HepG2 (cell line): ENCODE measurements at regions not wholly inside any gene's neighbourhood (a gene's known extent, or its start where the extent isn't known, plus 50 kb on each side); places are given as distances from the start of the nearest gene placed in this dataset.

Source experiments
- ATAC-seq: fragments of 200-7000 bp; cut with Tn5 transposase; 3 replicates; pipeline ENCODE4 v1.9.1; 2020; ENCODE audit warnings: mild to moderate bottlenecking, moderate library complexity
- BruUV-seq: library from RNA; stranded (reverse); fragments of 400-500 nt; replicated peaks from 2 replicates; lab custom pipeline; 2021; lab: Mats Ljungman, UMichigan
- CTCF ChIA-PET: fragments of 300-600 bp; formaldehyde crosslinking; extraction: SDS; loops from one replicate; lab custom pipeline; 2021; ENCODE audit warnings: low total read pairs, inconsistent platforms, low intra/inter-chr PET ratio; lab: Yijun Ruan, JAX
- POLR2A ChIA-PET: fragments of 350-600 bp; sonication (Branson Sonifier 250); formaldehyde crosslinking; loops from one replicate; lab custom pipeline; 2020; ENCODE audit warnings: antibody characterized with exemption, inconsistent platforms; lab: Yijun Ruan, JAX
- DNase-seq: peaks from one replicate; pipeline ENCODE4 v3.0.0-alpha.2; 2015; ENCODE audit warnings: low spot score
- FAIRE-seq: peaks from 3 replicates; lab custom pipeline; 2011; peaks lifted over from hg19 to GRCh38; lab: Jason Lieb, UNC
- H2AFZ ChIP-seq: one replicate; pipeline ENCODE4 v1.6.1; 2011; ENCODE audit warnings: low read length, inconsistent platforms
- H3K27ac ChIP-seq: fragments of 300-600 bp; 3 replicates; pipeline ENCODE4 v1.8.0; 2011; ENCODE audit warnings: mixed run types, mild to moderate bottlenecking, mixed read lengths, low read length, inconsistent platforms; ENCODE audit not compliant: insufficient read depth; ENCODE audit errors: extremely low read length
- H3K27me3 ChIP-seq, 2 experiments: fragments of 200-600 bp in 1 of 2; 2 replicates in 1 of 2; 3 replicates in 1 of 2; pipeline versions ENCODE4 v1.6.0 to v1.8.0; 2011; ENCODE audit warnings: low read length in 2 of 2, mild to moderate bottlenecking in 2 of 2, moderate library complexity in 2 of 2, inconsistent platforms in 1 of 2; ENCODE audit not compliant: insufficient read depth in 2 of 2, control insufficient read depth in 1 of 2
- H3K36me3 ChIP-seq, 2 experiments: fragments of 200-600 bp in 1 of 2; replicated peaks in 1 of 2; 2 replicates in 1 of 2; 3 replicates in 1 of 2; pipeline versions ENCODE4 v1.5.1 to v1.8.0; 2011; ENCODE audit warnings: low read length in 2 of 2, inconsistent platforms in 1 of 2; ENCODE audit not compliant: insufficient read depth in 2 of 2, control insufficient read depth in 1 of 2
- H3K4me1 ChIP-seq: 2 replicates; pipeline ENCODE4 v1.5.1; 2012; ENCODE audit warnings: low read length, inconsistent platforms; ENCODE audit not compliant: insufficient read depth
- H3K4me2 ChIP-seq: 2 replicates; pipeline ENCODE4 v1.6.0; 2011; ENCODE audit warnings: low read depth, low read length, inconsistent platforms
- H3K4me3 ChIP-seq, 3 experiments: fragments of 200-600 bp in 1 of 3; sonication (generic), shearing (Covaris generic) in 1 of 3; replicated peaks in 1 of 3; 2 replicates each; pipeline ENCODE4 v1.5.1; 2011 to 2016; ENCODE audit warnings: low read length in 3 of 3, inconsistent platforms in 2 of 3, low read depth in 2 of 3, mild to moderate bottlenecking in 2 of 3, control low read depth in 1 of 3, mixed read lengths in 1 of 3; ENCODE audit not compliant: insufficient read depth in 1 of 3
- H3K79me2 ChIP-seq: one replicate; pipeline ENCODE4 v1.6.1; 2011; ENCODE audit warnings: low read length, inconsistent platforms; ENCODE audit not compliant: insufficient read depth
- H3K9ac ChIP-seq: 2 replicates; pipeline ENCODE4 v1.6.0; 2011; ENCODE audit warnings: mild to moderate bottlenecking, low read depth, low read length, inconsistent platforms; ENCODE audit not compliant: insufficient read depth
- H3K9me3 ChIP-seq: 2 replicates; pipeline ENCODE4 v1.5.1; 2012; ENCODE audit warnings: mild to moderate bottlenecking, low read length
- H4K20me1 ChIP-seq: 2 replicates; pipeline ENCODE4 v1.6.0; 2011; ENCODE audit warnings: inconsistent platforms, mild to moderate bottlenecking, low read length, moderate library complexity; ENCODE audit not compliant: insufficient read depth
- ERF ChIP-seq: IDR thresholded peaks from 2 replicates; pipeline ENCODE4 v1.6.1; 2018; ENCODE audit warnings: missing biosample characterization, missing genetic modification reagents
- FOXP1 ChIP-seq, 2 experiments: fragments of 450-650 bp in 1 of 2; IDR thresholded peaks; 2 replicates each; pipeline ENCODE4 v1.6.1; 2017 to 2018; ENCODE audit warnings: antibody characterized with exemption in 1 of 2
- MZF1 ChIP-seq: sonication (generic); formaldehyde crosslinking; IDR thresholded peaks from 2 replicates; pipeline ENCODE4 v1.8.1; 2023; ENCODE audit warnings: mild to moderate bottlenecking, missing genetic modification reagents, borderline replicate concordance
- NFE2L2 ChIP-seq: fragments of 150-350 bp; IDR thresholded peaks from 2 replicates; pipeline ENCODE4 v1.6.1; 2014; ENCODE audit warnings: low read length
- RFX5 ChIP-seq: IDR thresholded peaks from 2 replicates; pipeline ENCODE4 v1.6.1; 2011; ENCODE audit warnings: low read depth, low read length, improper control_type of control experiment
- SP1 ChIP-seq, 2 experiments: fragments of 450-650 bp in 1 of 2; sonication (generic) in 1 of 2; formaldehyde crosslinking in 1 of 2; IDR thresholded peaks; 2 replicates each; pipeline versions ENCODE4 v1.4.0 to v1.6.1; 2016 to 2020; ENCODE audit warnings: missing genetic modification reagents in 1 of 2
- ZBTB20 ChIP-seq: sonication (generic); formaldehyde crosslinking; IDR thresholded peaks from 2 replicates; pipeline ENCODE4 v1.8.1; 2023; ENCODE audit warnings: missing genetic modification reagents, low read depth, mild to moderate bottlenecking, borderline replicate concordance
- ZMAT3 ChIP-seq: sonication (generic); formaldehyde crosslinking; conservative IDR thresholded peaks from 2 replicates; pipeline ENCODE4 v1.7.0; 2021; ENCODE audit warnings: missing genetic modification reagents
- ZNF101 ChIP-seq: sonication (generic); formaldehyde crosslinking; IDR thresholded peaks from 2 replicates; pipeline ENCODE4 v1.4.0; 2020; ENCODE audit warnings: mild to moderate bottlenecking, low read depth, missing genetic modification reagents, borderline replicate concordance
- ZNF24 ChIP-seq: fragments of 450-650 bp; IDR thresholded peaks from 2 replicates; pipeline ENCODE4 v1.6.1; 2017; ENCODE audit warnings: antibody characterized with exemption, mild to moderate bottlenecking
- ZNF274 ChIP-seq: sonication (generic); formaldehyde crosslinking; IDR thresholded peaks from 2 replicates; pipeline ENCODE4 v1.5.1; 2020; ENCODE audit warnings: mild to moderate bottlenecking, missing genetic modification reagents
- ZNF329 ChIP-seq: sonication (generic); formaldehyde crosslinking; IDR thresholded peaks from 2 replicates; pipeline ENCODE4 v1.9.0; 2021; ENCODE audit warnings: low read depth, mild to moderate bottlenecking, missing genetic modification reagents
- WGBS: methylation state at CpG from one replicate; pipeline ENCODE4 v1.1.6; 2017; ENCODE audit warnings: low lambda C conversion rate; 5-methylcytosine and 5-hydroxymethylcytosine counted together
- in situ Hi-C: cut with HindIII; loops from 2 replicates; pipeline ENCODE4 v1.10.0; 2017; ENCODE audit warnings: low pct_unique_long_range_greater_than_20kb; ENCODE audit not compliant: extremely low pct_ligation_motif_present
- intact Hi-C: fragments of 100-400 bp; cut with micrococcal nuclease; formaldehyde crosslinking; loops from one replicate; pipeline ENCODE4 v1.10.0; 2022; ENCODE audit not compliant: unreplicated experiment
- TF ChIP-seq, protein P1 (sequence below): sonication (generic); formaldehyde crosslinking; conservative IDR thresholded peaks from 2 replicates; pipeline ENCODE4 v1.4.0; 2020; ENCODE audit warnings: missing genetic modification reagents
- TF ChIP-seq, protein P2 (sequence below): sonication (generic); formaldehyde crosslinking; IDR thresholded peaks from 2 replicates; pipeline ENCODE4 v1.8.1; 2023; ENCODE audit warnings: missing genetic modification reagents, inconsistent platforms, borderline replicate concordance
- TF ChIP-seq, protein P3 (sequence below), 2 experiments: sonication (generic) in 1 of 2; formaldehyde crosslinking in 1 of 2; IDR thresholded peaks; 2 replicates each; pipeline versions ENCODE4 v1.4.0 to v1.6.1; 2016 to 2020; ENCODE audit warnings: borderline replicate concordance in 1 of 2, low read depth in 1 of 2, mild to moderate bottlenecking in 1 of 2, missing genetic modification reagents in 1 of 2
- TF ChIP-seq, protein P4 (sequence below): IDR thresholded peaks from 2 replicates; pipeline ENCODE4 v1.6.1; 2016; ENCODE audit warnings: missing biosample characterization, missing genetic modification reagents, low read depth

DNA sequence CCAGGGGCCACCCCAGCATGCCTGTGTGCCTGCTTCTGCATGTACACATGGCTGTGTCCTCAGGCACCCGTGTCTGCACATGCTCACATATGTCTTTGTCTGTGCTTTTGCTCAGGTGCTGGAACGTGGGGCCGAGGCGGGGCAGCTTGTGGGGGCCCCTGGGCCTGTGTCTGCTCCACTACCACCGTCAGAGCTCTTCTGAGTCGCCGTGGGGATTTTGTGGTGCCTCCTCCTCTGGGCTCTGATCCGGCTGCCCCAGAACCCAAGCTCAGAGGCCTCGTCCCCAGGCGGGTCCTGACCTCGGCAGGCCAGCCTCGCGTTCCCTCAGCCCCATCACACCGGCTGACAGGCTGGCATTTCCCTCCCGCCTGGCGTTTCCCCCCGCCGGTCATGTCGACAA, 104.6 kb upstream of the ACTRT2 start:
- ATAC-seq (no peak; the same call in 2 of the 3 replicates), FAIRE-seq (no peak), DNase-seq (no peak)
- no peak overlapping the region for H2AFZ ChIP-seq
- intact Hi-C loops (no loop called here), in situ Hi-C loops (no loop called here)
- TF ChIP-seq ZBTB20 (CRISPR knock-in tag) (no peak), MZF1 (CRISPR knock-in tag) (no peak), ZNF101 (CRISPR knock-in tag) (no peak), FOXP1 (IDR thresholded peaks at IDR 0.05) (no peak), FOXP1 (CRISPR knock-in tag; IDR thresholded peaks at IDR 0.05) (no peak), ZMAT3 (no peak), NFE2L2 (no peak), RFX5 (no peak), ZNF329 (no peak), ERF (CRISPR knock-in tag) (no peak), SP1 (IDR thresholded peaks at IDR 0.05) (no peak), SP1 (CRISPR knock-in tag; IDR thresholded peaks at IDR 0.05) (no peak), ZNF24 (no peak), ZNF274 (CRISPR knock-in tag) (no peak)
- TF ChIP-seq, protein P1, sequence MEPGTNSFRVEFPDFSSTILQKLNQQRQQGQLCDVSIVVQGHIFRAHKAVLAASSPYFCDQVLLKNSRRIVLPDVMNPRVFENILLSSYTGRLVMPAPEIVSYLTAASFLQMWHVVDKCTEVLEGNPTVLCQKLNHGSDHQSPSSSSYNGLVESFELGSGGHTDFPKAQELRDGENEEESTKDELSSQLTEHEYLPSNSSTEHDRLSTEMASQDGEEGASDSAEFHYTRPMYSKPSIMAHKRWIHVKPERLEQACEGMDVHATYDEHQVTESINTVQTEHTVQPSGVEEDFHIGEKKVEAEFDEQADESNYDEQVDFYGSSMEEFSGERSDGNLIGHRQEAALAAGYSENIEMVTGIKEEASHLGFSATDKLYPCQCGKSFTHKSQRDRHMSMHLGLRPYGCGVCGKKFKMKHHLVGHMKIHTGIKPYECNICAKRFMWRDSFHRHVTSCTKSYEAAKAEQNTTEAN (CRISPR knock-in tag): no peak
- TF ChIP-seq, protein P2, sequence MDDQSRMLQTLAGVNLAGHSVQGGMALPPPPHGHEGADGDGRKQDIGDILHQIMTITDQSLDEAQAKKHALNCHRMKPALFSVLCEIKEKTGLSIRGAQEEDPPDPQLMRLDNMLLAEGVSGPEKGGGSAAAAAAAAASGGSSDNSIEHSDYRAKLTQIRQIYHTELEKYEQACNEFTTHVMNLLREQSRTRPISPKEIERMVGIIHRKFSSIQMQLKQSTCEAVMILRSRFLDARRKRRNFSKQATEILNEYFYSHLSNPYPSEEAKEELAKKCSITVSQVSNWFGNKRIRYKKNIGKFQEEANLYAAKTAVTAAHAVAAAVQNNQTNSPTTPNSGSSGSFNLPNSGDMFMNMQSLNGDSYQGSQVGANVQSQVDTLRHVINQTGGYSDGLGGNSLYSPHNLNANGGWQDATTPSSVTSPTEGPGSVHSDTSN (CRISPR knock-in tag): no peak
- TF ChIP-seq, protein P3, sequence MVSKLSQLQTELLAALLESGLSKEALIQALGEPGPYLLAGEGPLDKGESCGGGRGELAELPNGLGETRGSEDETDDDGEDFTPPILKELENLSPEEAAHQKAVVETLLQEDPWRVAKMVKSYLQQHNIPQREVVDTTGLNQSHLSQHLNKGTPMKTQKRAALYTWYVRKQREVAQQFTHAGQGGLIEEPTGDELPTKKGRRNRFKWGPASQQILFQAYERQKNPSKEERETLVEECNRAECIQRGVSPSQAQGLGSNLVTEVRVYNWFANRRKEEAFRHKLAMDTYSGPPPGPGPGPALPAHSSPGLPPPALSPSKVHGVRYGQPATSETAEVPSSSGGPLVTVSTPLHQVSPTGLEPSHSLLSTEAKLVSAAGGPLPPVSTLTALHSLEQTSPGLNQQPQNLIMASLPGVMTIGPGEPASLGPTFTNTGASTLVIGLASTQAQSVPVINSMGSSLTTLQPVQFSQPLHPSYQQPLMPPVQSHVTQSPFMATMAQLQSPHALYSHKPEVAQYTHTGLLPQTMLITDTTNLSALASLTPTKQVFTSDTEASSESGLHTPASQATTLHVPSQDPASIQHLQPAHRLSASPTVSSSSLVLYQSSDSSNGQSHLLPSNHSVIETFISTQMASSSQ (IDR thresholded peaks at IDR 0.05; ENCODE audit: low read depth): no peak
- TF ChIP-seq, protein P3 (CRISPR knock-in tag; IDR thresholded peaks at IDR 0.05; ENCODE audit: borderline replicate concordance): no peak
- TF ChIP-seq, protein P4, sequence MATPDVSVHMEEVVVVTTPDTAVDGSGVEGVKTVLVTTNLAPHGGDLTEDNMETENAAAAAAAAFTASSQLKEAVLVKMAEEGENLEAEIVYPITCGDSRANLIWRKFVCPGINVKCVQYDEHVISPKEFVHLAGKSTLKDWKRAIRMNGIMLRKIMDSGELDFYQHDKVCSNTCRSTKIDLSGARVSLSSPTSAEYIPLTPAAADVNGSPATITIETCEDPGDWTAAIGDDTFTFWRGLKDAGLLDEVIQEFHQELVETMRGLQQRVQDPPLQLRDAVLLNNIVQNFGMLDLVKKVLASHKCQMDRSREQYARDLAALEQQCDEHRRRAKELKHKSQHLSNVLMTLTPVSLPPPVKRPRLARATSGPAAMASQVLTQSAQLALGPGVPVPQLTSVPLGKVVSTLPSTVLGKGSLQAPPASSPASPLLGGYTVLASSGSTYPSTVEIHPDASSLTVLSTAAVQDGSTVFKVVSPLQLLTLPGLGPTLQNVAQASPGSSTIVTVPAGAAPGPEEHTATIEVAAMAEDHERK: no peak
- no peak overlapping the region for H3K27ac ChIP-seq
- no peak overlapping the region for H3K9ac ChIP-seq
- no peaks in the 10 kb centered on the region for H3K9me3 ChIP-seq
- CTCF ChIA-PET: no interaction called here
- H3K27me3 ChIP-seq: peaks cover 5 to 51% of the 10 kb centered on the region in 2 experiments; a peak in 4 of 5 replicates
- POLR2A ChIA-PET: no interaction called here
- no peaks in the 10 kb centered on the region for H3K79me2 ChIP-seq
- H3K4me3 ChIP-seq: no peak overlapping the region
- H3K4me2 ChIP-seq: no peak overlapping the region
- H3K4me1 ChIP-seq: no peaks in the 10 kb centered on the region
- no peaks in the 10 kb centered on the region for H3K36me3 ChIP-seq
- 0% methylated on average over 5 of the region's 19 CpGs for WGBS
- BruUV-seq: no TSS peak
- no peaks in the 10 kb centered on the region for H4K20me1 ChIP-seq
